Esophagus squamous epithelium (tissue), 5 donors: ENCODE measurements at regions not wholly inside any gene's neighbourhood (a gene's known extent, or its start where the extent isn't known, plus 50 kb on each side); places are given as distances from the start of the nearest gene placed in this dataset.

ENCODE experiments used
- DNase-seq: peaks from one replicate; lab custom pipeline; 2025; lab: John Stamatoyannopoulos, UW
- H3K27ac ChIP-seq, 4 donors: fragments of 200-600 bp; sonication (generic); one replicate each; pipeline ENCODE4 v1.5.1; 2016 to 2019; ENCODE audit warnings: mild to moderate bottlenecking in 1 of 4
- H3K27me3 ChIP-seq, 4 donors: fragments of 200-600 bp; sonication (generic); 1 replicate in 3 of 4; 2 replicates in 1 of 4; pipeline versions ENCODE4 v1.5.1 to v1.6.0; 2017 to 2021; ENCODE audit warnings: antibody characterized with exemption in 1 of 4
- H3K36me3 ChIP-seq, 3 donors: fragments of 200-600 bp; sonication (generic); one replicate each; pipeline ENCODE4 v1.5.1; 2016 to 2019
- H3K4me1 ChIP-seq, 3 donors: fragments of 200-600 bp; sonication (generic); one replicate each; pipeline ENCODE4 v1.5.1; 2017 to 2019
- H3K4me3 ChIP-seq, 4 donors: fragments of 200-600 bp; sonication (generic); 1 replicate in 3 of 4; 2 replicates in 1 of 4; pipeline ENCODE4 v1.5.1; 2016 to 2019; ENCODE audit warnings: mild to moderate bottlenecking in 2 of 4, moderate library complexity in 1 of 4
- H3K9me3 ChIP-seq, 3 donors: fragments of 200-600 bp; sonication (generic); one replicate each; pipeline ENCODE4 v1.5.1; 2016 to 2019
- POLR2A ChIP-seq, 4 donors: fragments of 450-650 bp; IDR thresholded peaks; one replicate each; pipeline ENCODE4 v1.6.1; 2017; ENCODE audit warnings: antibody characterized with exemption in 4 of 4, mild to moderate bottlenecking in 4 of 4, moderate library complexity in 3 of 4
- WGBS, 2 donors: methylation state at CpG; one replicate each; pipeline ENCODE4 v1.1.5; 2018; 5-methylcytosine and 5-hydroxymethylcytosine counted together
- intact Hi-C: fragments of 100-400 bp; cut with DNase I; formaldehyde crosslinking; loops from one replicate; pipeline ENCODE4 v1.15.0; 2022
- TF ChIP-seq, protein P1 (sequence below), 6 experiments: fragments of 450-650 bp in 4 of 6; fragments of 200-600 bp in 2 of 6; sonication (generic) in 2 of 6; IDR thresholded peaks; one replicate each; pipeline ENCODE4 v1.5.1; 2016 to 2019; ENCODE audit warnings: antibody characterized with exemption in 6 of 6, mild to moderate bottlenecking in 4 of 6, moderate library complexity in 4 of 6
- donor health status: DM: yes; HTN: yes; CAD: no.

GRCh38 chr5:2565147-2565546, 186.3 kb downstream of the IRX2 start:
- no peak overlapping the region for H3K4me3 ChIP-seq
- H3K36me3 ChIP-seq: no peaks in the 10 kb centered on the region
- 73 to 79% methylated on average over 4 to 6 of the region's 6 CpGs for WGBS, 2 donors
- no peaks in the 10 kb centered on the region for H3K9me3 ChIP-seq
- H3K4me1 ChIP-seq: no peaks in the 10 kb centered on the region
- no peak overlapping the region for H3K27ac ChIP-seq
- DNase-seq: no peak
- intact Hi-C loops: no loop called here
- H3K27me3 ChIP-seq: no peaks in the 10 kb centered on the region
- no peak for TF ChIP-seq POLR2A (IDR thresholded peaks at IDR 0.05)
- TF ChIP-seq, protein P1, sequence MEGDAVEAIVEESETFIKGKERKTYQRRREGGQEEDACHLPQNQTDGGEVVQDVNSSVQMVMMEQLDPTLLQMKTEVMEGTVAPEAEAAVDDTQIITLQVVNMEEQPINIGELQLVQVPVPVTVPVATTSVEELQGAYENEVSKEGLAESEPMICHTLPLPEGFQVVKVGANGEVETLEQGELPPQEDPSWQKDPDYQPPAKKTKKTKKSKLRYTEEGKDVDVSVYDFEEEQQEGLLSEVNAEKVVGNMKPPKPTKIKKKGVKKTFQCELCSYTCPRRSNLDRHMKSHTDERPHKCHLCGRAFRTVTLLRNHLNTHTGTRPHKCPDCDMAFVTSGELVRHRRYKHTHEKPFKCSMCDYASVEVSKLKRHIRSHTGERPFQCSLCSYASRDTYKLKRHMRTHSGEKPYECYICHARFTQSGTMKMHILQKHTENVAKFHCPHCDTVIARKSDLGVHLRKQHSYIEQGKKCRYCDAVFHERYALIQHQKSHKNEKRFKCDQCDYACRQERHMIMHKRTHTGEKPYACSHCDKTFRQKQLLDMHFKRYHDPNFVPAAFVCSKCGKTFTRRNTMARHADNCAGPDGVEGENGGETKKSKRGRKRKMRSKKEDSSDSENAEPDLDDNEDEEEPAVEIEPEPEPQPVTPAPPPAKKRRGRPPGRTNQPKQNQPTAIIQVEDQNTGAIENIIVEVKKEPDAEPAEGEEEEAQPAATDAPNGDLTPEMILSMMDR (IDR thresholded peaks at IDR 0.05): no peak

- H3K4me3 ChIP-seq: no peak overlapping the region
- TF ChIP-seq, protein P1 (IDR thresholded peaks at IDR 0.05): no peak
- no peak for TF ChIP-seq POLR2A (IDR thresholded peaks at IDR 0.05)
- H3K4me1 ChIP-seq: no peaks in the 10 kb centered on the region
Observed at GRCh38 chr5:2563046-2563445, 188.4 kb downstream of the IRX2 start.

DNA sequence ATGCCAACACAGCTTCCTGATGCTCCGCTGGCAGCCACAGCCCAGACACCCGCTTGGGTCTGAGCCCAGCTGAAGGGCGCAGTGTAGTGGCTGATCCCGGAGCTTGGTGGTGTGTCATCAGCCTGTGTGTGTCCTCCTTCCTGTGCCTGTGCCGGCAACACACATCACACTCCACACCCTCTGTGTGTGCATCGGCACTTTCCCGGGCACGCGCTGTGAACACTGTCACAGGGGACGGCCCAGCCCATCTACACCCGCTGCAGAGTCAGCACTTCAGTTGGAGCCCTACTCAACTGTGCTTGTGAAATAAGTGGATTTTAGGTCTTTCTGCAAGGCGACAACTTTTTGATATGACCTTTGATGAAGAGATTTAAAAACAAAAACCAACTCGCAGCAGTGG, 189.4 kb downstream of the IRX2 start:
- DNase-seq: no peak
- Histone ChIP-seq H3K9me3 (no peaks in the 10 kb centered on the region), H3K36me3 (no peaks in the 10 kb centered on the region), H3K27ac (no peak overlapping the region), H3K27me3 (no peaks in the 10 kb centered on the region), H3K4me3 (no peak overlapping the region), H3K4me1 (no peaks in the 10 kb centered on the region)
- intact Hi-C loops: no loop called here
- 81 to 90% methylated on average over 7 to 11 of the region's 13 CpGs for WGBS, 2 donors
- no peak for TF ChIP-seq POLR2A (IDR thresholded peaks at IDR 0.05)
- TF ChIP-seq, protein P1 (IDR thresholded peaks at IDR 0.05): no peak

More at GRCh38 chr5:2563046-2563445, 188.4 kb downstream of the IRX2 start:
- no peaks in the 10 kb centered on the region for H3K27me3 ChIP-seq
- no peak for DNase-seq
- WGBS, 2 donors: 20 to 73% methylated on average over 1 to 5 of the region's 6 CpGs
- H3K9me3 ChIP-seq: no peaks in the 10 kb centered on the region
- no peak overlapping the region for H3K27ac ChIP-seq
- no peaks in the 10 kb centered on the region for H3K36me3 ChIP-seq
- intact Hi-C loops: no loop called here

- DNase-seq: no peak
- no peak overlapping the region for H3K4me3 ChIP-seq
- H3K9me3 ChIP-seq: no peaks in the 10 kb centered on the region
- no peaks in the 10 kb centered on the region for H3K36me3 ChIP-seq
- no peak overlapping the region for H3K27ac ChIP-seq
- H3K27me3 ChIP-seq: no peaks in the 10 kb centered on the region
- WGBS, 2 donors: 78 to 87% methylated on average over 5 of the region's 5 CpGs
- TF ChIP-seq POLR2A (IDR thresholded peaks at IDR 0.05): no peak
- TF ChIP-seq, protein P1 (IDR thresholded peaks at IDR 0.05): no peak
- intact Hi-C loops: no loop called here
- H3K4me1 ChIP-seq: no peaks in the 10 kb centered on the region
Observed at GRCh38 chr5:2560435-2560834, 191.0 kb downstream of the IRX2 start.

DNA sequence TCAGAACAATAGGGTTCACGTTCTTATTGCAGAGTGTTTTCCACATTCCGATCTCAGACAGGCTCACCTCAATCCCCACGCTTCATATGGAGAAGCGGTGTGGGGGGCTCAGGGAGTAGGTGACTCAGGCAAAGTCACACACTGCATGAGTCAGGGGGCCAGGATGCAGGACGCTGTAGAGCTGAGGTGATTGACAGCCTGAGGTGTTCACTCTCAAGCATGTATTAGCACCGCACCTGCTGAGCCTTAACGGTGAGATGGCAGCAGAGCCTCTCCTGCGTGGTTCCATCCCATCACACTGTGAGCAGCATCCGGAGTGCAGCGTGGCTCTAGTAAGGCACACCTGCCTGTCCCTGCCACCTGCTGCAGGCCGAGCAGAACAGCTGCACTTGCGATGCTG, 194.0 kb downstream of the IRX2 start:
- Histone ChIP-seq H3K27ac (no peak overlapping the region), H3K9me3 (peaks cover 0 to 13% (median 0%) of the 10 kb centered on the region in 3 donors), H3K4me1 (no peaks in the 10 kb centered on the region), H3K4me3 (no peak overlapping the region), H3K36me3 (no peaks in the 10 kb centered on the region), H3K27me3 (no peaks in the 10 kb centered on the region)
- no peak for DNase-seq
- TF ChIP-seq, protein P1 (IDR thresholded peaks at IDR 0.05): no peak
- no peak for TF ChIP-seq POLR2A (IDR thresholded peaks at IDR 0.05)
- WGBS, 2 donors: 83 to 85% methylated on average over 5 to 6 of the region's 12 CpGs
- intact Hi-C loops: no loop called here
